ENCODE measurements at regions not wholly inside any gene's neighbourhood (a gene's known extent, or its start where the extent isn't known, plus 50 kb on each side); places are given as distances from the start of the nearest gene placed in this dataset.
A peak's percentile ranks its signal among the peaks of the same experiment; 100 is the strongest.

DNA sequence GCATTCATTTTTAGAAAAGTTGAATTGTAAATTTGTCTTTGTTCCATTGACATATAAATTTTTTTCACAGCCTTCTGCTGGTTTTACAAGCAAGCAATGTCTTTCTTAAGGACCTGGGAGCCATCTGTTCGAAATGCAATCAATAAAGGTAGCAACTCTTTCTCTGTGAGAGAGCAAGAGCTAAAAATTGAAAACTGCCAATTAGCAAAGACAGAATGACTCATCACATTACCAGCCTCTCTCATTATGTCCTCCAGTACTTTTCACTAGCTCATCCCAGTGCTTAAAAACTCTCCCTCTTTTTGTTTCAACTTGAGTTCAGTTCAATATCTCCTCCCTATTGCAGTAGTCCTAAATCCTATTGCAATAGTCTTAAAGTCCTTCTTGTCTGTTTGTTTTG, 760.7 kb upstream of the SLITRK6 start:
- POLR2A ChIA-PET (ENCODE audit: low non-redundant PET): no interaction called here
- no peak for TF ChIP-seq CTCF (conservative IDR thresholded peaks at IDR 0.05; ENCODE audit: low read depth)
- no peak overlapping the region for H3K27ac ChIP-seq
- CTCF ChIA-PET: interaction anchor here (0.7 kb wide), 1 partner anchor 48 kb away, joined by 3 read pairs; no protein-coding TSS in a partner anchor
- DNase-seq (ENCODE audit: low spot score): no peak

GRCh38 chr13:86562866-86563265, 763.6 kb upstream of the SLITRK6 start:
- no peak for DNase-seq (ENCODE audit: low spot score)
- ChIA-PET CTCF (no interaction called here), POLR2A (ENCODE audit: low non-redundant PET) (no interaction called here)
- no peak overlapping the region for H3K27ac ChIP-seq
- TF ChIP-seq CTCF (conservative IDR thresholded peaks at IDR 0.05; ENCODE audit: low read depth): no peak

GRCh38 chr13:86563308-86563707, 764.1 kb upstream of the SLITRK6 start:
- TF ChIP-seq CTCF (conservative IDR thresholded peaks at IDR 0.05; ENCODE audit: low read depth): no peak
- DNase-seq (ENCODE audit: low spot score): peak; percentile 19
- ChIA-PET POLR2A (ENCODE audit: low non-redundant PET) (no interaction called here), CTCF (no interaction called here)
- H3K27ac ChIP-seq: no peak overlapping the region

DNA sequence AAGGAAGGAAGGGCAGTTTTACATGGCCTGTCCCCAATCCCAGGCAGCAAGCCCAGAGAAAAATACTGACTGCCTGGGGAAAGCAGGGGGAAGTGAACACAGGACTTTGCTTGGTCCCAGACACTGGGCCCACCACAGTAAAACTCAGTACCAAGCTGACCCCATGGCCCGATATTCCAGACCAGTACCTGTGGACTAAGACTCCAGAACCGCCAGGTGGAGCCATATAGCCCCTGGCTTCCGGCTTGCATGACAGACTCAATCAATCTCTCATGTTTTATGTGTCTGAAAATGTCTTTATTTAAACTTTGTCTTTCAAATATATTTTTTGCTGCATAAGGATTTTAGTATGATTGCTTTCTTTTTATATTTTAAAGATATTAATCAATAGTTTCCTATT, 767.9 kb upstream of the SLITRK6 start:
- ChIA-PET POLR2A (ENCODE audit: low non-redundant PET) (no interaction called here), CTCF (no interaction called here)
- no peak for TF ChIP-seq CTCF (conservative IDR thresholded peaks at IDR 0.05; ENCODE audit: low read depth)
- DNase-seq (ENCODE audit: low spot score): no peak
- no peak overlapping the region for H3K27ac ChIP-seq

DNA sequence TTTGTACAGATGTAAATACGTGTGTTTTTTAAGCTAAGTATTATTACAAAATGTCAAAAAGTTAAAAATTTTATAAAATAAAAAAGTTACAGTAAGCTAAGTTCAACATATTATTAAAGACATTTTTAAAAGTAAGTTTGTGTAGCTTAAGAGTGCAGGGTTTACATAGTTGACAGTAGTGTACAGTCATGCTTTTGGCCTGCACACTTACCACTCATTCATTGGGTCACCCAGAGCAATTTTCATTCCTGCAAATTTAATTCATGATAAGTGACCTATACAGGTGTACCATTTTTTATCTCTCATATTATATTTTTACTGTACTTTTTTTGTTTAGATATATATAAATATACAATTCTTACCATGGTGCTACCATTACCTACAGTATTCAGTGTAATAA, 769.9 kb upstream of the SLITRK6 start:
- no peak overlapping the region for H3K27ac ChIP-seq
- no peak for DNase-seq (ENCODE audit: low spot score)
- ChIA-PET POLR2A (ENCODE audit: low non-redundant PET) (no interaction called here), CTCF (no interaction called here)
- TF ChIP-seq CTCF (conservative IDR thresholded peaks at IDR 0.05; ENCODE audit: low read depth): no peak

DNA sequence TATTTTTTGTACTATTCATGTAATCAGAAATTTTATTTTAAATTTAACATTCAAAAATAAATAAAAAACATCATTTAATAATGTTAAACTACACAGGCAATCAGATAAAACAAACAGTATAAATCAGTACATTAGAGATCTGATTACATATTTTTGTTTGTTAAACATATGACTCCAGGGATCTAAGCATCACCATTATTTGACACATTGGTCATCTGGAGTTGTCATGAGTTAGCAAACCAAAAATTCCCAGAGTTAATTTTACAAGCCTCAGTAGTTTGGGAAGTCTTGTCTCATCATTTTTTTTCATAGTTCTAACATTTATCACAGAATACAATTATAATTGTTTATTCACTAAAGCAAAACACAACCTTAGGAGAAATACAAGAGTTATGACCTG, 770.8 kb upstream of the SLITRK6 start:
- no peak for TF ChIP-seq CTCF (conservative IDR thresholded peaks at IDR 0.05; ENCODE audit: low read depth)
- POLR2A ChIA-PET (ENCODE audit: low non-redundant PET): no interaction called here
- CTCF ChIA-PET: no interaction called here
- no peak for DNase-seq (ENCODE audit: low spot score)
- H3K27ac ChIP-seq: no peak overlapping the region

GRCh38 chr13:86572115-86572514, 772.9 kb upstream of the SLITRK6 start:
- CTCF ChIA-PET: no interaction called here
- no peak overlapping the region for H3K27ac ChIP-seq
- POLR2A ChIA-PET (ENCODE audit: low non-redundant PET): no interaction called here
- peak; percentile 41 for DNase-seq (ENCODE audit: low spot score)
- no peak for TF ChIP-seq CTCF (conservative IDR thresholded peaks at IDR 0.05; ENCODE audit: low read depth)
